Choroid plexus epithelial cell (primary cell): ENCODE measurements at regions not wholly inside any gene's neighbourhood (a gene's known extent, or its start where the extent isn't known, plus 50 kb on each side); places are given as distances from the start of the nearest gene placed in this dataset.
A peak's percentile ranks its signal among the peaks of the same experiment; 100 is the strongest.

Experiments
- DNase-seq: peaks from one replicate; pipeline ENCODE4 v3.0.0-alpha.2; 2010; ENCODE audit warnings: low read depth
- H3K4me3 ChIP-seq: 2 replicates; pipeline ENCODE4 v1.5.1; 2011; ENCODE audit warnings: low read depth, mild to moderate bottlenecking, control low read depth, low read length, moderate library complexity
- TF ChIP-seq, protein P1 (sequence below): conservative IDR thresholded peaks from 2 replicates; pipeline ENCODE4 v1.5.1; 2011; ENCODE audit warnings: low read depth, mild to moderate bottlenecking, control low read depth, inconsistent platforms, low read length, moderate library complexity

GRCh38 chr21:16488042-16488441 lies 758.3 kb downstream of the USP25 start:
- TF ChIP-seq, protein P1, sequence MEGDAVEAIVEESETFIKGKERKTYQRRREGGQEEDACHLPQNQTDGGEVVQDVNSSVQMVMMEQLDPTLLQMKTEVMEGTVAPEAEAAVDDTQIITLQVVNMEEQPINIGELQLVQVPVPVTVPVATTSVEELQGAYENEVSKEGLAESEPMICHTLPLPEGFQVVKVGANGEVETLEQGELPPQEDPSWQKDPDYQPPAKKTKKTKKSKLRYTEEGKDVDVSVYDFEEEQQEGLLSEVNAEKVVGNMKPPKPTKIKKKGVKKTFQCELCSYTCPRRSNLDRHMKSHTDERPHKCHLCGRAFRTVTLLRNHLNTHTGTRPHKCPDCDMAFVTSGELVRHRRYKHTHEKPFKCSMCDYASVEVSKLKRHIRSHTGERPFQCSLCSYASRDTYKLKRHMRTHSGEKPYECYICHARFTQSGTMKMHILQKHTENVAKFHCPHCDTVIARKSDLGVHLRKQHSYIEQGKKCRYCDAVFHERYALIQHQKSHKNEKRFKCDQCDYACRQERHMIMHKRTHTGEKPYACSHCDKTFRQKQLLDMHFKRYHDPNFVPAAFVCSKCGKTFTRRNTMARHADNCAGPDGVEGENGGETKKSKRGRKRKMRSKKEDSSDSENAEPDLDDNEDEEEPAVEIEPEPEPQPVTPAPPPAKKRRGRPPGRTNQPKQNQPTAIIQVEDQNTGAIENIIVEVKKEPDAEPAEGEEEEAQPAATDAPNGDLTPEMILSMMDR: no peak
- DNase-seq: no peak
- no peak overlapping the region for H3K4me3 ChIP-seq

GRCh38 chr21:16492356-16492755 lies 762.6 kb downstream of the USP25 start:
- TF ChIP-seq, protein P1: no peak
- no peak for DNase-seq

GRCh38 chr21:16492892-16493291 lies 763.1 kb downstream of the USP25 start:
- peak; percentile 58 for DNase-seq
- TF ChIP-seq, protein P1: no peak
- H3K4me3 ChIP-seq: no peak overlapping the region

More at GRCh38 chr21:16492356-16492755, 762.6 kb downstream of the USP25 start:
- H3K4me3 ChIP-seq: no peak overlapping the region

- H3K4me3 ChIP-seq: no peak overlapping the region
- DNase-seq: peak; percentile 11
- TF ChIP-seq, protein P1: no peak
Observed at GRCh38 chr21:16496609-16497008, 766.8 kb downstream of the USP25 start.

DNA sequence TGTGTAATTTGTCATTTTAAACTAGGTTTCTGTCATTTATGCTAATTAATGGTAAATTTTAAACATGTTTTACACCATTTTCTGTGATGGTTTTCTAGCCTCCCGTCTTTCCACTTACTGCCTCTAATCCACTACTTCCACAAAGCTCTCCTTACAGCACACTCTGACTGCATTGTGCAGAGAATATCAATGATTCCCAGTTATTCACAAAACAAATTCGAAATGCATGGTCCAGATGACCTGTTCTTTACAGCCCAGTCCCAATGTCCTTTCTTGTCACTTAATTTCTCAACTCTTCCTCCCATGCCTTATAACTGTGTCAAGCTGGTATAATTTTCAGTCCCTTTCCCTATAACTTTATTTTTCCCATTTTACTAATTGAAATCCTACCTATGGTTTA lies 770.5 kb downstream of the USP25 start:
- no peak overlapping the region for H3K4me3 ChIP-seq
- DNase-seq: no peak
- TF ChIP-seq, protein P1: no peak

GRCh38 chr21:16502273-16502672 lies 772.5 kb downstream of the USP25 start:
- TF ChIP-seq, protein P1: no peak
- no peak for DNase-seq
- H3K4me3 ChIP-seq: no peak overlapping the region

DNA sequence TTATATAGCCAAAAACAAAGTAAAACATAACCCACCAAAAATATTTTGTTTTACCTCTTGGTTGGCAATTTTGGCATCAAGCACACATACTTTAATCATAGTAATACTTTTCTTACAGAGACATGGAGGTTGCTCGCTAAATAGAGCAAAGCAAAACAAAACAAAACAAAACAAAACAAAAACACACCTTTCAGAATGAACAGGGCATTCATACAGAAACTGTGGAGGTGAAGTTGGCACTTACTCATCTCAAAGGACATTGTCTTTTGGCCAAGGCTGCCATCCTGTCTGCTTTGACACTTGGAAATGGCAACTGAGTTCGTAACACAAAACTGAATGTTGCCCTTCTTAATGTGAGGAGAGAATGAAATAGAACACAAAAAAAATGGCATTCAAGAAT lies 773.1 kb downstream of the USP25 start:
- H3K4me3 ChIP-seq: no peak overlapping the region
- TF ChIP-seq, protein P1: no peak
- no peak for DNase-seq
